IMR-90 (cell line): ENCODE measurements at regions not wholly inside any gene's neighbourhood (a gene's known extent, or its start where the extent isn't known, plus 50 kb on each side); places are given as distances from the start of the nearest gene placed in this dataset.

Experiments used
- NFE2L2 ChIP-seq: fragments of 150-350 bp; IDR thresholded peaks from 2 replicates; pipeline ENCODE4 v1.6.1; 2016; ENCODE audit warnings: low read depth, mild to moderate bottlenecking, low read length
- TF ChIP-seq, protein P1 (sequence below): conservative IDR thresholded peaks from 2 replicates; pipeline ENCODE4 v1.5.1; 2012; ENCODE audit warnings: mild to moderate bottlenecking, low read depth, low read length, improper control_type of control experiment

DNA sequence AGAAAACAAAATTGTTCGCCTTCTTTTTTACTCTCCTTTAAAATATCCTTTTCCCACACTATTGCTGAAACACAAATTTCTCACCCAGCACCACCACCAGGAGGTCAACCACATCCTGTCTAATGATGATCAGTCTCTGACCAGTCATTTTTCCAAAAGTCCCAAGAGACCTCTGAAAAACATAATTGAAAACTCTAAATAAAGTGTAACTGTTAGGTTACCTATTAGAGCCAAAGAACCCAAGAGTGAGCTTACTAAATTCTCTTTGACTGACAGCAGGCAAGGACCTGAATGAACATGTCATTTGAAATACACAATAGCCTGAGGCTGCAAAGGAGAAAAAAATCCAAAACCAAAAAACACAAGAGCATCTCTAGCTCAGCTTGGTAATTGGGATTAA lies 735.4 kb downstream of the CBLN4 start:
- TF ChIP-seq, protein P1, sequence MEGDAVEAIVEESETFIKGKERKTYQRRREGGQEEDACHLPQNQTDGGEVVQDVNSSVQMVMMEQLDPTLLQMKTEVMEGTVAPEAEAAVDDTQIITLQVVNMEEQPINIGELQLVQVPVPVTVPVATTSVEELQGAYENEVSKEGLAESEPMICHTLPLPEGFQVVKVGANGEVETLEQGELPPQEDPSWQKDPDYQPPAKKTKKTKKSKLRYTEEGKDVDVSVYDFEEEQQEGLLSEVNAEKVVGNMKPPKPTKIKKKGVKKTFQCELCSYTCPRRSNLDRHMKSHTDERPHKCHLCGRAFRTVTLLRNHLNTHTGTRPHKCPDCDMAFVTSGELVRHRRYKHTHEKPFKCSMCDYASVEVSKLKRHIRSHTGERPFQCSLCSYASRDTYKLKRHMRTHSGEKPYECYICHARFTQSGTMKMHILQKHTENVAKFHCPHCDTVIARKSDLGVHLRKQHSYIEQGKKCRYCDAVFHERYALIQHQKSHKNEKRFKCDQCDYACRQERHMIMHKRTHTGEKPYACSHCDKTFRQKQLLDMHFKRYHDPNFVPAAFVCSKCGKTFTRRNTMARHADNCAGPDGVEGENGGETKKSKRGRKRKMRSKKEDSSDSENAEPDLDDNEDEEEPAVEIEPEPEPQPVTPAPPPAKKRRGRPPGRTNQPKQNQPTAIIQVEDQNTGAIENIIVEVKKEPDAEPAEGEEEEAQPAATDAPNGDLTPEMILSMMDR = no peak
- no peak for TF ChIP-seq NFE2L2
